ENCODE measurements at regions not wholly inside any gene's neighbourhood (a gene's known extent, or its start where the extent isn't known, plus 50 kb on each side); places are given as distances from the start of the nearest gene placed in this dataset.

DNA sequence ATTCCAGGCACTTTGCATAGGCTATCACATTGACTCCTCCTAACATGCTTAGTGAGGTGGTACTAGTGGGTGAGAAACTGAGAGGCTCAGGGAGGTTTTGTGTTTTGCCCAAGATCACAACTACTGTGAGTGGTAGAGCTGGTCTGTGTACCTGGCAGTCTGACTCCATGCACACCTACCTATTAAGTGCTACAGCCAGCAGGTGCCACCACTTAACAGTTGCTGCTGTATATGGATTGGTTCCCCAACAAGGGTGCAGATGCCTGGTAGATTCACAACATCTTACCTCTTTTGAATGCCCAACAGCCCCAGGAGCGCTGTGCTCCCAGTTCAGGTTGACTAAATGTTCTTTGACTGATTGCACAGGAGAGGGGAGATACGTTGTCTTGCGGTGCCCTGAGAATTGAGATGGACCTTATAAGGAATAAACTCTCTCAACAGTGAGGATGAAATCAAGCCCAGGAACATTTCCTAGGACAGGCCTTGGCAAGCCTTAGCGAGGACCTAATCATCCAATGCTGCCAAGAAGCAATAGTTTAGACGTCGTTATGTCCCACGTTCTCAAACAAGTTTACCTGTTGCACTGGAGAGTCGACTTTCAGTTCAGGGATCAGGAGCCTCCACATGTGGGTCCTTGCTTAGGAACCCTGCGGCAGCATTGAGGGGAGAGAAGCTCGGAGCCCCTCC, 78.9 kb upstream of the F3 start:
- TF ChIP-seq, protein P1, sequence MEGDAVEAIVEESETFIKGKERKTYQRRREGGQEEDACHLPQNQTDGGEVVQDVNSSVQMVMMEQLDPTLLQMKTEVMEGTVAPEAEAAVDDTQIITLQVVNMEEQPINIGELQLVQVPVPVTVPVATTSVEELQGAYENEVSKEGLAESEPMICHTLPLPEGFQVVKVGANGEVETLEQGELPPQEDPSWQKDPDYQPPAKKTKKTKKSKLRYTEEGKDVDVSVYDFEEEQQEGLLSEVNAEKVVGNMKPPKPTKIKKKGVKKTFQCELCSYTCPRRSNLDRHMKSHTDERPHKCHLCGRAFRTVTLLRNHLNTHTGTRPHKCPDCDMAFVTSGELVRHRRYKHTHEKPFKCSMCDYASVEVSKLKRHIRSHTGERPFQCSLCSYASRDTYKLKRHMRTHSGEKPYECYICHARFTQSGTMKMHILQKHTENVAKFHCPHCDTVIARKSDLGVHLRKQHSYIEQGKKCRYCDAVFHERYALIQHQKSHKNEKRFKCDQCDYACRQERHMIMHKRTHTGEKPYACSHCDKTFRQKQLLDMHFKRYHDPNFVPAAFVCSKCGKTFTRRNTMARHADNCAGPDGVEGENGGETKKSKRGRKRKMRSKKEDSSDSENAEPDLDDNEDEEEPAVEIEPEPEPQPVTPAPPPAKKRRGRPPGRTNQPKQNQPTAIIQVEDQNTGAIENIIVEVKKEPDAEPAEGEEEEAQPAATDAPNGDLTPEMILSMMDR (IDR thresholded peaks at IDR 0.05; ENCODE audit: low read depth, low read length, missing control alignments): no peak
- H3K4me3 ChIP-seq (ENCODE audit: low read depth, low read length): no peak overlapping the region
- no peak for DNase-seq (ENCODE audit: low read depth)

DNA sequence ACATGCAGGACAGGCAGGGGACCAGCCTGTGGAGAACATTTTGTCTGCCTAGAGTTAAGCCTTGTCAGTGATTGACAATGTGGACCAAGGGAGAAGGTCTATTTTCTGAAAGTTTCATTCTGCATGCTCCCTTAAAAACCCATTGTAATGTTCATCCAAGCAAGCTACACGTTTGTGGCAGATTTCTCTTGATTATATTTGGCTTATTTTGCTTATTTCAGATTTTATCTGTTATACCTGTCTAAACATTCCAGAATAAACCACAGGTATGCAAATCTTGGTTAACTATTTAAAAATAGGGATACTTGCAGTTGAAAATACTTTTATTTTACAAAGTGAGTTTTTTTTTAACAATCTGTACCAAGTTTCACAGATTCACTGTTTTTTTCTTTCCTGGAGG, 78.2 kb upstream of the F3 start:
- DNase-seq (ENCODE audit: low read depth): no peak
- no peak overlapping the region for H3K4me3 ChIP-seq (ENCODE audit: low read depth, low read length)
- TF ChIP-seq, protein P1 (IDR thresholded peaks at IDR 0.05; ENCODE audit: low read depth, low read length, missing control alignments): no peak

DNA sequence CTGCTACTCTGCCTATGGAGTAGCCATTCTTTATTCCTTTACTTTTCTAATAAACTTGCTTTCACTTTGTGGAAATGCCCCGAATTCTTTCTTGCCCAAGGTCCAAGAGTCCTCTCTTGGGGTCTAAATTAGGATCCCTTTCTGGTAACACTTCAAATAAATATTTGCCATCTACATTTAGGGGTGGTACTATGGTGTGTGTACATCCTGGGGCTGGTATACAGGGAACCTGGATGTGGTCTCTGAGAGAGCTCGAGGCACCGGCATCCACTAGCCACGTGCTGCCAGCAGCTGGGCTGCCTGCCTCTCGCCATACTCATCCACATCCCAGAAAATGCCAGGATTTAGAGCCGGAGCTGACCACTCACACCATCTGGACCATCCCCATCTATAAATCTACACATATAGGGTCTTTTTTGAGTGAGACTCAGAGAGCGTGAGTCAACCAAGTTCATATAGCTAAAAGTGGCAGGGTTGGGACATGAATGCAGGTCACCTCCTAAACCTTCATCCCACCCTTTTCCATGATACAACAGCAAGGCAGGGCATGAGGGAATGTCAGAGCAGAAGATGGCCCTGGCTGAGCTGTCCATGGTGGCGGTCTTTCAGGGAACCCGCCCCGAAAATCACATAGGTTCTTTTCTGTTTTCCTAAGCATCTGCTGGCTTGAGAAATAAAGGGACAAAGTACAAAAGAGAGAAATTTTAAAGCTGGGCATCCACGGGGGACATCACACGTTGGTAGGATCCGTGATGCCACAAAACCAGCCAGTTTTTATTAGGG, 76.6 kb upstream of the F3 start:
- no peak overlapping the region for H3K4me3 ChIP-seq (ENCODE audit: low read depth, low read length)
- no peak for DNase-seq (ENCODE audit: low read depth)
- TF ChIP-seq, protein P1 (IDR thresholded peaks at IDR 0.05; ENCODE audit: low read depth, low read length, missing control alignments): no peak

DNA sequence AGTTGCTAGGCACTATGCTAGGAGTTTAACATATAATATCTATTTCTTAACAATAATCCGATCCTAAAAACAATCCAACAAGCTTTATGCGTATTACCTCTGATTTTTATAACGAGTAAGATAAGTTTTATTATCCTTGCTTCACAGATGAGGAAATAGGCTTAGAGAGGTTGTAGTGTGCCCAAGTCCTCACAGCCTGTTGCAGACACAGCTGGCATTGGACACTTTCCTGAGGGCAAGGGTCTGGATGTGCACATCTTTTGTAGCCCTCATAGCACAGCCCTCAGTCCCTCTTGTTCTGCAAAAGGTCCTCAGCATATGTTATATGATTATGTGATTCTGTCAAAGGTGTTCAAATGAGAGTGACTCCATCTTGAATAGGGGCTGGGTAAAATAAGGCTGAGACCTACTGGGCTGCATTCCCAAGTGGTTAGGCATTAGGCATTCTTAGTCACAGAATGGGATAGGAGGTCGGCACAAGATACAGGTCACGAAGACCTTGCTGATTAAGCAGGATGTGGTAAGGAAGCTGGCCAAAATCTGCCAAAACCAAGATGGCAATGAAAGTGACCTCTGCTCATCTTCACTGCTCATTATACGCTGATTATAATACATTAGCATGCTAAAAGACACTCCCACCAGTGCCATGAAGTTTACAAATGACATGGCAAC, 75.7 kb upstream of the F3 start:
- DNase-seq (ENCODE audit: low read depth): no peak
- no peak overlapping the region for H3K4me3 ChIP-seq (ENCODE audit: low read depth, low read length)
- TF ChIP-seq, protein P1 (IDR thresholded peaks at IDR 0.05; ENCODE audit: low read depth, low read length, missing control alignments): no peak

DNA sequence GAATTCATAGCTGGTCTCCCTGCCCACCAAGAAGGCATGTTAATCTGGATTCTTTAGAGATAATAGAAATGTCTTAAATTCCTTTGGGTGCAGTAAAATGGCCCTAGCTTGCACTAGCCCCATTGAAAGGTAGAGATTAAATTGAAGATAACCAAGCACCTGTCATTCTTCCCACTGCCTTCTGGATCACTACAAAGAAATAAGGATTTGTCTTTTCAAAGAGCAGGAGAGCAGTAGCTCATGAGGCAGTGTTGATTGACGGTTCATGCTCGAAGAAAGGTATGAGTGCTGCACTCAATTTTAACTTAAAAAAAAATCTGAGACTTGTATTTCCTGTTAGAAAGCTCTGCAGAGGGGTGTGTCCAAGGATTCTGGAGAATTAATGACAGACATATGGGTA, 74.9 kb upstream of the F3 start:
- H3K4me3 ChIP-seq (ENCODE audit: low read depth, low read length): no peak overlapping the region
- no peak for DNase-seq (ENCODE audit: low read depth)
- TF ChIP-seq, protein P1 (IDR thresholded peaks at IDR 0.05; ENCODE audit: low read depth, low read length, missing control alignments): no peak

DNA sequence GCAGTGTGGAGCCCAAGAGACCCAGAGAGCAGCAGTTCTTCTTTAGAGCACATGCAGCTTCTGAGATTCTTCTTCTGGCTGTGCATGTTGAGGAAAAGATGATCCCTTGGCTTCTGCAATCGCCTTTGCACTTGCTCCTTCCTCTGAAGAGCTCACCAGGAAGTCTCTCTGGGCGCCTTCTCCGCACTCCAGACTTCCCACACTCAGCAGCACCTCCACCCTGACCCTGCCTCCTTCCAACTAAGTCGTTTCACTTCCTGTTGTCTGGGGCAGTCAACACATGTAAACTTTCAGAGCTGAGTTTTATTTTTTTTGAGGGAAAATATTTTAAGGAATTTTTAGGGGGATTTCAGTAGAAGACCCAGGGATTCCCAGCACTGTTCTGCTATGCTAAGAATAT, 73.4 kb upstream of the F3 start:
- H3K4me3 ChIP-seq (ENCODE audit: low read depth, low read length): no peak overlapping the region
- no peak for DNase-seq (ENCODE audit: low read depth)
- TF ChIP-seq, protein P1 (IDR thresholded peaks at IDR 0.05; ENCODE audit: low read depth, low read length, missing control alignments): no peak
